ENCODE measurements at regions not wholly inside any gene's neighbourhood (a gene's known extent, or its start where the extent isn't known, plus 50 kb on each side); places are given as distances from the start of the nearest gene placed in this dataset.

- TF ChIP-seq TSHZ1 (tag by site-specific recombination; IDR thresholded peaks at IDR 0.05; ENCODE audit: borderline replicate concordance), result peak; percentile 95
- peak; percentile 60; the same call in 1 of the 2 replicates for TF ChIP-seq MZF1 (tag by site-specific recombination; IDR thresholded peaks at IDR 0.05; ENCODE audit: borderline replicate concordance)
- no peak for TF ChIP-seq ZNF792 (tag by site-specific recombination; IDR thresholded peaks at IDR 0.05)
- TF ChIP-seq GLIS2 (tag by site-specific recombination; IDR thresholded peaks at IDR 0.05), result no peak
- TF ChIP-seq YY2 (tag by site-specific recombination; IDR thresholded peaks at IDR 0.05), result no peak
- TF ChIP-seq, protein P1, sequence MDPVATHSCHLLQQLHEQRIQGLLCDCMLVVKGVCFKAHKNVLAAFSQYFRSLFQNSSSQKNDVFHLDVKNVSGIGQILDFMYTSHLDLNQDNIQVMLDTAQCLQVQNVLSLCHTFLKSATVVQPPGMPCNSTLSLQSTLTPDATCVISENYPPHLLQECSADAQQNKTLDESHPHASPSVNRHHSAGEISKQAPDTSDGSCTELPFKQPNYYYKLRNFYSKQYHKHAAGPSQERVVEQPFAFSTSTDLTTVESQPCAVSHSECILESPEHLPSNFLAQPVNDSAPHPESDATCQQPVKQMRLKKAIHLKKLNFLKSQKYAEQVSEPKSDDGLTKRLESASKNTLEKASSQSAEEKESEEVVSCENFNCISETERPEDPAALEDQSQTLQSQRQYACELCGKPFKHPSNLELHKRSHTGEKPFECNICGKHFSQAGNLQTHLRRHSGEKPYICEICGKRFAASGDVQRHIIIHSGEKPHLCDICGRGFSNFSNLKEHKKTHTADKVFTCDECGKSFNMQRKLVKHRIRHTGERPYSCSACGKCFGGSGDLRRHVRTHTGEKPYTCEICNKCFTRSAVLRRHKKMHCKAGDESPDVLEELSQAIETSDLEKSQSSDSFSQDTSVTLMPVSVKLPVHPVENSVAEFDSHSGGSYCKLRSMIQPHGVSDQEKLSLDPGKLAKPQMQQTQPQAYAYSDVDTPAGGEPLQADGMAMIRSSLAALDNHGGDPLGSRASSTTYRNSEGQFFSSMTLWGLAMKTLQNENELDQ (tag by site-specific recombination; IDR thresholded peaks at IDR 0.05; ENCODE audit: low read depth), result no peak
- peak; percentile 95 for TF ChIP-seq OVOL3 (tag by site-specific recombination; IDR thresholded peaks at IDR 0.05)
- TF ChIP-seq KLF1 (tag by site-specific recombination; IDR thresholded peaks at IDR 0.05), result peak; percentile 85
- TF ChIP-seq EGR2 (tag by site-specific recombination; IDR thresholded peaks at IDR 0.05; ENCODE audit: low read depth), result peak; percentile 45
- TF ChIP-seq ZNF530 (tag by site-specific recombination; IDR thresholded peaks at IDR 0.05; ENCODE audit: low read depth), result no peak
- TF ChIP-seq SCRT2 (tag by site-specific recombination; IDR thresholded peaks at IDR 0.05), result no peak
- peak; percentile 76; the same call in 1 of the 2 replicates for TF ChIP-seq ZBTB8A (tag by site-specific recombination; IDR thresholded peaks at IDR 0.05)
- TF ChIP-seq PRDM4 (tag by site-specific recombination; IDR thresholded peaks at IDR 0.05), result peak; percentile 91
- TF ChIP-seq SETDB1 (IDR thresholded peaks at IDR 0.05; ENCODE audit: insufficient read length, low read length), result no peak
- TF ChIP-seq ZNF596 (tag by site-specific recombination; IDR thresholded peaks at IDR 0.05), result peak; percentile 80
- TF ChIP-seq ZNF658 (tag by site-specific recombination; IDR thresholded peaks at IDR 0.05), result no peak
- TF ChIP-seq ZNF18 (tag by site-specific recombination; IDR thresholded peaks at IDR 0.05), result peak; percentile 88
- no peak for TF ChIP-seq ZNF433 (tag by site-specific recombination; IDR thresholded peaks at IDR 0.05; ENCODE audit: low read depth)
- TF ChIP-seq ZNF488 (tag by site-specific recombination; IDR thresholded peaks at IDR 0.05), result no peak
- TF ChIP-seq ZNF121 (tag by site-specific recombination; IDR thresholded peaks at IDR 0.05), result peak; percentile 68; the same call in 1 of the 2 replicates
- TF ChIP-seq GFI1B (tag by site-specific recombination; IDR thresholded peaks at IDR 0.05), result no peak; the same call in 1 of the 2 replicates
- TF ChIP-seq, protein P2, sequence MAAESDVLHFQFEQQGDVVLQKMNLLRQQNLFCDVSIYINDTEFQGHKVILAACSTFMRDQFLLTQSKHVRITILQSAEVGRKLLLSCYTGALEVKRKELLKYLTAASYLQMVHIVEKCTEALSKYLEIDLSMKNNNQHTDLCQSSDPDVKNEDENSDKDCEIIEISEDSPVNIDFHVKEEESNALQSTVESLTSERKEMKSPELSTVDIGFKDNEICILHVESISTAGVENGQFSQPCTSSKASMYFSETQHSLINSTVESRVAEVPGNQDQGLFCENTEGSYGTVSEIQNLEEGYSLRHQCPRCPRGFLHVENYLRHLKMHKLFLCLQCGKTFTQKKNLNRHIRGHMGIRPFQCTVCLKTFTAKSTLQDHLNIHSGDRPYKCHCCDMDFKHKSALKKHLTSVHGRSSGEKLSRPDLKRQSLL (tag by site-specific recombination; IDR thresholded peaks at IDR 0.05), result peak; percentile 13; the same call in 1 of the 2 replicates
- peak; percentile 34; the same call in 1 of the 2 replicates for TF ChIP-seq HIC1 (tag by site-specific recombination; IDR thresholded peaks at IDR 0.05)
- no peak for TF ChIP-seq ZNF514 (tag by site-specific recombination; IDR thresholded peaks at IDR 0.05)
- TF ChIP-seq ZNF2 (tag by site-specific recombination; IDR thresholded peaks at IDR 0.05), result peak; percentile 86
- TF ChIP-seq ZNF157 (tag by site-specific recombination; IDR thresholded peaks at IDR 0.05), result no peak
- TF ChIP-seq ZNF426 (tag by site-specific recombination; IDR thresholded peaks at IDR 0.05), result no peak
Observed at GRCh38 chr6:82072121-82072521, 175.4 kb downstream of the IBTK start (continued).

Data from HEK293 (cell line).